ENCODE measurements at regions not wholly inside any gene's neighbourhood (a gene's known extent, or its start where the extent isn't known, plus 50 kb on each side); places are given as distances from the start of the nearest gene placed in this dataset.

- DNase-seq: no peak
- intact Hi-C loops (cut with DNase I): no loop called here
- Histone ChIP-seq H3K36me3 (no peaks in the 10 kb centered on the region), H3K27me3 (no peaks in the 10 kb centered on the region), H3K9me3 (no peaks in the 10 kb centered on the region), H3K27ac (no peak overlapping the region), H3K4me1 (peaks cover 0 to 30% (median 26%) of the 10 kb centered on the region in 4 donors), H3K4me3 (no peak overlapping the region)
- WGBS, 2 donors: 87 to 92% methylated on average over 2 of the region's 2 CpGs
- no peak for TF ChIP-seq POLR2AphosphoS5 (IDR thresholded peaks at IDR 0.05)
- no peak for TF ChIP-seq EP300 (IDR thresholded peaks at IDR 0.05)
- TF ChIP-seq CTCF (IDR thresholded peaks at IDR 0.05): no peak
- no peak for TF ChIP-seq POLR2A (IDR thresholded peaks at IDR 0.05)
Observed at GRCh38 chr3:178055939-178056338, 480.3 kb upstream of the KCNMB2 start.

GRCh38 chr3:178056868-178057267, 479.4 kb upstream of the KCNMB2 start:
- WGBS, 2 donors: 88 to 90% methylated on average over 1 of the region's 1 CpG
- intact Hi-C loops (cut with DNase I): no loop called here
- Histone ChIP-seq H3K9me3 (no peaks in the 10 kb centered on the region), H3K27me3 (no peaks in the 10 kb centered on the region), H3K4me3 (no peak overlapping the region), H3K27ac (no peak overlapping the region), H3K4me1 (peaks cover 0 to 34% (median 31%) of the 10 kb centered on the region in 4 donors), H3K36me3 (no peaks in the 10 kb centered on the region)
- no peak for TF ChIP-seq POLR2AphosphoS5 (IDR thresholded peaks at IDR 0.05)
- no peak for TF ChIP-seq POLR2A (IDR thresholded peaks at IDR 0.05)
- no peak for TF ChIP-seq EP300 (IDR thresholded peaks at IDR 0.05)
- no peak for TF ChIP-seq CTCF (IDR thresholded peaks at IDR 0.05)
- no peak for DNase-seq

GRCh38 chr3:178058629-178059028, 477.6 kb upstream of the KCNMB2 start:
- 90 to 91% methylated on average over 6 of the region's 6 CpGs for WGBS, 2 donors
- H3K9me3 ChIP-seq: no peaks in the 10 kb centered on the region
- H3K4me1 ChIP-seq: peaks cover 0 to 34% (median 31%) of the 10 kb centered on the region in 4 donors
- no peak overlapping the region for H3K4me3 ChIP-seq
- no peaks in the 10 kb centered on the region for H3K27me3 ChIP-seq
- intact Hi-C loops (cut with DNase I): no loop called here
- TF ChIP-seq POLR2AphosphoS5 (IDR thresholded peaks at IDR 0.05): no peak
- no peak for TF ChIP-seq EP300 (IDR thresholded peaks at IDR 0.05)
- TF ChIP-seq CTCF (IDR thresholded peaks at IDR 0.05): no peak
- no peak for TF ChIP-seq POLR2A (IDR thresholded peaks at IDR 0.05)
- DNase-seq: no peak
- peak overlapping the region; percentile 54 to 68 (median 61) for H3K27ac ChIP-seq
- no peaks in the 10 kb centered on the region for H3K36me3 ChIP-seq

- Histone ChIP-seq H3K36me3 (no peaks in the 10 kb centered on the region), H3K27ac (peak overlapping the region; percentile 54 to 68 (median 61)), H3K4me3 (no peak overlapping the region), H3K9me3 (no peaks in the 10 kb centered on the region), H3K27me3 (no peaks in the 10 kb centered on the region), H3K4me1 (peaks cover 0 to 34% (median 31%) of the 10 kb centered on the region in 4 donors)
- DNase-seq: no peak
- intact Hi-C loops (cut with DNase I): no loop called here
- TF ChIP-seq EP300 (IDR thresholded peaks at IDR 0.05): no peak
- TF ChIP-seq POLR2A (IDR thresholded peaks at IDR 0.05): no peak
- TF ChIP-seq CTCF (IDR thresholded peaks at IDR 0.05): no peak
- no peak for TF ChIP-seq POLR2AphosphoS5 (IDR thresholded peaks at IDR 0.05)
Observed at GRCh38 chr3:178059119-178059518, 477.1 kb upstream of the KCNMB2 start.

- H3K27me3 ChIP-seq: no peaks in the 10 kb centered on the region
- peak overlapping the region; percentile 54 to 68 (median 61) for H3K27ac ChIP-seq
- H3K4me1 ChIP-seq: peaks cover 0 to 34% (median 31%) of the 10 kb centered on the region in 4 donors
- TF ChIP-seq POLR2A (IDR thresholded peaks at IDR 0.05) (no peak), EP300 (IDR thresholded peaks at IDR 0.05) (no peak), POLR2AphosphoS5 (IDR thresholded peaks at IDR 0.05) (no peak), CTCF (IDR thresholded peaks at IDR 0.05) (no peak)
- intact Hi-C loops (cut with DNase I): no loop called here
- H3K36me3 ChIP-seq: no peaks in the 10 kb centered on the region
- WGBS, 2 donors: 85 to 88% methylated on average over 6 of the region's 6 CpGs
- DNase-seq: no peak
- H3K9me3 ChIP-seq: no peaks in the 10 kb centered on the region
- H3K4me3 ChIP-seq: no peak overlapping the region
Observed at GRCh38 chr3:178059836-178060235, 476.4 kb upstream of the KCNMB2 start.
